OCI-LY1 (cell line): ENCODE measurements at regions not wholly inside any gene's neighbourhood (a gene's known extent, or its start where the extent isn't known, plus 50 kb on each side); places are given as distances from the start of the nearest gene placed in this dataset.
"Not testable (repeated sequence)": the region's sequence is repeated elsewhere in the genome, so short reads cannot be mapped to it uniquely, and the experiment has no call there.

Source experiments
- H2AFZ ChIP-seq: fragments of 200-600 bp; sonication (generic), shearing (Covaris generic); 2 replicates; pipeline ENCODE4 v1.6.0; 2014; ENCODE audit warnings: antibody characterized with exemption, mild to moderate bottlenecking, low read length
- H3F3A ChIP-seq: fragments of 200-600 bp; sonication (generic), shearing (Covaris generic); 2 replicates; pipeline ENCODE4 v1.6.0; 2014; ENCODE audit warnings: mild to moderate bottlenecking, antibody characterized with exemption, low read length, moderate library complexity; ENCODE audit not compliant: insufficient read depth
- H3K27ac ChIP-seq: fragments of 200-600 bp; sonication (generic); 2 replicates; pipeline ENCODE4 v1.5.1; 2014; ENCODE audit warnings: low read length, mixed run types, mild to moderate bottlenecking, low read depth; ENCODE audit not compliant: poor library complexity, severe bottlenecking
- H3K27me3 ChIP-seq: fragments of 200-600 bp; sonication (generic); 2 replicates; pipeline ENCODE4 v1.6.0; 2014; ENCODE audit warnings: antibody characterized with exemption, mild to moderate bottlenecking, low read length, moderate library complexity; ENCODE audit not compliant: insufficient read depth
- H3K36me3 ChIP-seq: fragments of 200-600 bp; sonication (generic); 2 replicates; pipeline ENCODE4 v1.6.1; 2014; ENCODE audit warnings: mild to moderate bottlenecking, antibody characterized with exemption, low read length, moderate library complexity, mixed read lengths; ENCODE audit not compliant: insufficient read depth
- H3K4me1 ChIP-seq: fragments of 200-600 bp; sonication (generic); 2 replicates; pipeline ENCODE4 v1.5.1; 2014; ENCODE audit warnings: mild to moderate bottlenecking, low read length, moderate library complexity; ENCODE audit not compliant: insufficient read depth, severe bottlenecking
- H3K4me2 ChIP-seq: fragments of 200-600 bp; sonication (generic), shearing (Covaris generic); 2 replicates; pipeline ENCODE4 v1.6.1; 2014; ENCODE audit warnings: low read length
- H3K4me3 ChIP-seq: fragments of 200-600 bp; sonication (generic); 2 replicates; pipeline ENCODE4 v1.5.1; 2014; ENCODE audit warnings: low read length, low read depth, mild to moderate bottlenecking, mixed read lengths; ENCODE audit not compliant: poor library complexity, severe bottlenecking
- H3K79me2 ChIP-seq: fragments of 200-600 bp; shearing (Covaris generic); 2 replicates; pipeline ENCODE4 v1.6.1; 2016; ENCODE audit warnings: mixed run types, low read length, mixed read lengths; ENCODE audit not compliant: insufficient read depth
- H3K9ac ChIP-seq: fragments of 200-600 bp; sonication (generic), shearing (Covaris generic); 2 replicates; pipeline ENCODE4 v1.6.1; 2014; ENCODE audit warnings: mild to moderate bottlenecking, low read length, mixed read lengths
- H3K9me2 ChIP-seq: fragments of 200-600 bp; sonication (generic), shearing (Covaris generic); 2 replicates; pipeline ENCODE4 v1.6.1; 2014; ENCODE audit warnings: low read depth, mild to moderate bottlenecking, low read length, mixed read lengths
- H3K9me3 ChIP-seq: fragments of 200-600 bp; shearing (Covaris generic); 2 replicates; pipeline ENCODE4 v1.6.1; 2014; ENCODE audit warnings: low read length, mixed read lengths
- H4K20me1 ChIP-seq: fragments of 200-600 bp; sonication (generic), shearing (Covaris generic); 2 replicates; pipeline ENCODE4 v1.6.0; 2016; ENCODE audit warnings: mild to moderate bottlenecking, low read length; ENCODE audit not compliant: insufficient read depth
- EZH2 ChIP-seq: fragments of 200-600 bp; sonication (generic), shearing (Covaris generic); IDR thresholded peaks from 2 replicates; pipeline ENCODE4 v1.8.0; 2017; ENCODE audit warnings: borderline replicate concordance, mixed run types, mild to moderate bottlenecking, antibody characterized with exemption, low read length, moderate library complexity, mixed read lengths
- TF ChIP-seq, protein P1 (sequence below): fragments of 200-600 bp; sonication (generic), shearing (Covaris generic); IDR thresholded peaks from 2 replicates; pipeline ENCODE4 v1.5.1; 2017; ENCODE audit warnings: mild to moderate bottlenecking, antibody characterized with exemption, low read length, moderate library complexity, mixed read lengths

DNA sequence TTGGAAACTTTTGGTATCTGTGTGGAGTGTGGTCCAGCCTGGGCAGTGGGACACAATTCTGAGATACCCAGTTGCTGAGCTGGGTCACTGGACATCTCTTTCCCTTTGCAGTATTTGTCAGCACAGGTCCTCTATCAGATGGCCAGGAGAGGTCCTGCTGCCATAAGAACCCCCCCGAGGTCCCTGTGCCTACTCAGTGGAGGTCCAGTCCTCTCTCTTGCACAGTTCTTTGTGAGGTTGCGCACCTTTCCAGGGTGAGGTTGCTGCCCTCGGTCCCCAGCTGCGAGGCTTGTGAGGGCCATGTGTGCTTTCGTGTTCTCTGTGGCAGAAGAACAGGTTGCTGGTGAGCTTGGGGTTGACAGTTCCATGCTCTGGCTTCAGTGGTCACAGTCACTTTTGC, 320.6 kb downstream of the QKI start:
- no peak overlapping the region for H2AFZ ChIP-seq
- TF ChIP-seq, protein P1, sequence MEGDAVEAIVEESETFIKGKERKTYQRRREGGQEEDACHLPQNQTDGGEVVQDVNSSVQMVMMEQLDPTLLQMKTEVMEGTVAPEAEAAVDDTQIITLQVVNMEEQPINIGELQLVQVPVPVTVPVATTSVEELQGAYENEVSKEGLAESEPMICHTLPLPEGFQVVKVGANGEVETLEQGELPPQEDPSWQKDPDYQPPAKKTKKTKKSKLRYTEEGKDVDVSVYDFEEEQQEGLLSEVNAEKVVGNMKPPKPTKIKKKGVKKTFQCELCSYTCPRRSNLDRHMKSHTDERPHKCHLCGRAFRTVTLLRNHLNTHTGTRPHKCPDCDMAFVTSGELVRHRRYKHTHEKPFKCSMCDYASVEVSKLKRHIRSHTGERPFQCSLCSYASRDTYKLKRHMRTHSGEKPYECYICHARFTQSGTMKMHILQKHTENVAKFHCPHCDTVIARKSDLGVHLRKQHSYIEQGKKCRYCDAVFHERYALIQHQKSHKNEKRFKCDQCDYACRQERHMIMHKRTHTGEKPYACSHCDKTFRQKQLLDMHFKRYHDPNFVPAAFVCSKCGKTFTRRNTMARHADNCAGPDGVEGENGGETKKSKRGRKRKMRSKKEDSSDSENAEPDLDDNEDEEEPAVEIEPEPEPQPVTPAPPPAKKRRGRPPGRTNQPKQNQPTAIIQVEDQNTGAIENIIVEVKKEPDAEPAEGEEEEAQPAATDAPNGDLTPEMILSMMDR = no peak
- TF ChIP-seq EZH2 = no peak
- H4K20me1 ChIP-seq = no peaks in the 10 kb centered on the region
- H3K36me3 ChIP-seq = no peaks in the 10 kb centered on the region
- no peaks in the 10 kb centered on the region for H3K27me3 ChIP-seq
- H3K27ac ChIP-seq = peak overlapping the region; percentile 58
- H3K9me2 ChIP-seq = no peaks in the 10 kb centered on the region
- peaks cover 3% of the 10 kb centered on the region; the same call in 1 of the 2 replicates for H3K9me3 ChIP-seq
- H3F3A ChIP-seq = no peaks in the 10 kb centered on the region
- no peak overlapping the region for H3K4me3 ChIP-seq
- H3K79me2 ChIP-seq = no peaks in the 10 kb centered on the region
- H3K4me2 ChIP-seq = peak overlapping the region; percentile 32; the same call in 1 of the 2 replicates
- peaks cover 43% of the 10 kb centered on the region for H3K4me1 ChIP-seq
- no peak overlapping the region; the same call in 1 of the 2 replicates for H3K9ac ChIP-seq

DNA sequence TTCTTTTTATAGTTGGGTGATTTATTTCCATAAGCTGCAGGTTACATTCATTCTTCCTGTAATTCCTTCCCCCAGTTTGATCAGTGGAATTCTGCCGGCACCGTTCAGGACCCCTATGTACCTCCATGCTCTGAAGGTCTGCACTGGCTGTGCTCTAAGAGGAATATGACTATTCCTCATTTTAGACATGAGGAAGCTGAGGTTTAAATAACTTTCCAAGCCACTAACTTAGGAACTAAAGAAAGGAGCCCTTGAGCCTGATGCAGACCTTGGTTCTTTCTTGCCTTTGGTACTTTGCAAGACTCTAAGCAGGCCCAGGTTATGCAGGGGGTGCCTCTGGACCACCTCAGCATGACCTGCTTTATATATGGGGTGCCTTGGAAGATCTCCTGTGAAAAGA, 318.5 kb downstream of the QKI start:
- H2AFZ ChIP-seq = no peak overlapping the region
- H3K27me3 ChIP-seq = no peaks in the 10 kb centered on the region
- no peaks in the 10 kb centered on the region for H4K20me1 ChIP-seq
- H3K9me3 ChIP-seq = no peaks in the 10 kb centered on the region
- H3K27ac ChIP-seq = no peak overlapping the region
- no peaks in the 10 kb centered on the region for H3K79me2 ChIP-seq
- no peaks in the 10 kb centered on the region for H3K36me3 ChIP-seq
- no peak overlapping the region for H3K4me2 ChIP-seq
- no peak overlapping the region for H3K4me3 ChIP-seq
- no peaks in the 10 kb centered on the region for H3K9me2 ChIP-seq
- TF ChIP-seq EZH2 = no peak
- TF ChIP-seq, protein P1 = no peak
- H3F3A ChIP-seq = no peaks in the 10 kb centered on the region
- no peak overlapping the region for H3K9ac ChIP-seq
- H3K4me1 ChIP-seq = peaks cover 50% of the 10 kb centered on the region

DNA sequence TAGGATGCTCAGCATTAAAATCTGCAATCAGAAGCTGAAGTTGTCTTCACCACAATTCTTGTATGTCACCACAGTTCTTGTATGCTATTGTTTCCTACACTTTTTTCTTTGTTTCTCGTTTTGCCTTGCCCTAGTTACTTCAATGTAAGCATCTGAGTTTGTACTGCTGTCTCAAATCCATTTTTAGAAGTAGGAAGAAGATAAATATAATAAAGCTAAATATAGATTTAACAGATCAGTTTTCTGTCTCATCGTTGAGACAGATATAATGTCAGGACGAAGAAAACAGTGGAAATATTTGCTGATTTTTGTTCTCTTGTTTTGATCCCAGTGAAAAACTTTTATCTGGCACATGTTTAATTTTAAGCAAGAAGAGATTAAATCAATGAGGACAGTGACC, 318.0 kb downstream of the QKI start:
- peaks cover 56% of the 10 kb centered on the region for H3K4me1 ChIP-seq
- no peaks in the 10 kb centered on the region for H4K20me1 ChIP-seq
- H3K9me2 ChIP-seq = no peaks in the 10 kb centered on the region
- no peak overlapping the region for H2AFZ ChIP-seq
- H3K36me3 ChIP-seq = no peaks in the 10 kb centered on the region
- H3K27ac ChIP-seq = peak overlapping the region; percentile 9
- H3K4me2 ChIP-seq = no peak overlapping the region
- TF ChIP-seq EZH2 = no peak
- TF ChIP-seq, protein P1 = no peak
- H3K9ac ChIP-seq = no peak overlapping the region
- H3K27me3 ChIP-seq = no peaks in the 10 kb centered on the region
- H3F3A ChIP-seq = no peaks in the 10 kb centered on the region
- H3K4me3 ChIP-seq = no peak overlapping the region
- no peaks in the 10 kb centered on the region for H3K9me3 ChIP-seq
- H3K79me2 ChIP-seq = no peaks in the 10 kb centered on the region

DNA sequence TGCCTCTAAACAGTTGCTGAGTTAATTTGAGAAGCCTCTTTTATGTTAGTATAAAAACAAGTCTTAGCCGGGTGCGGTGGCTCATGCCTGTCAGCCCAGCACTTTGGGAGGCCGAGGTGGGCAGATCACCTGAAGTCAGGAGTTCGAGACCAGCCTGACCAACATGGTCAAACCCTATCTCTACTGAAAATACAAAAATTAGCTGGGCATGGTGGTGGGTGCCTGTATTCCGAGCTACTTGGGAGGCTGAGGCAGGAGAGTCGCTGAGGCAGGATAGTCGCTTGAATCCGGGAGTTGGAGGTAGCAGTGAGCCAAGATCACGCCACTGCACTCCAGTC, 317.5 kb downstream of the QKI start:
- not testable (repeated sequence) for H4K20me1 ChIP-seq, H3K9me3 ChIP-seq, H3F3A ChIP-seq, H2AFZ ChIP-seq, H3K9ac ChIP-seq, H3K79me2 ChIP-seq, H3K4me3 ChIP-seq, H3K4me2 ChIP-seq, H3K9me2 ChIP-seq, H3K36me3 ChIP-seq, H3K27me3 ChIP-seq
- H3K27ac ChIP-seq = peak overlapping the region; percentile 9
- peaks cover 61% of the 10 kb centered on the region for H3K4me1 ChIP-seq
